GM23338 (cell line): ENCODE measurements at regions not wholly inside any gene's neighbourhood (a gene's known extent, or its start where the extent isn't known, plus 50 kb on each side); places are given as distances from the start of the nearest gene placed in this dataset.

Source experiments
- CREB1 ChIP-seq: fragments of 250-450 bp; sonication (Bioruptor Pico); IDR thresholded peaks from 2 replicates; pipeline ENCODE4 v1.5.0; 2020; ENCODE audit warnings: low read depth, mild to moderate bottlenecking, moderate library complexity
- ETS1 ChIP-seq: IDR thresholded peaks from 2 replicates; pipeline ENCODE4 v1.6.1; 2016; ENCODE audit warnings: antibody characterized with exemption
- EZH2 ChIP-seq: fragments of 200-600 bp; sonication (generic); IDR thresholded peaks from one replicate; pipeline ENCODE4 v1.8.0; 2017; ENCODE audit warnings: antibody characterized with exemption, mild to moderate bottlenecking, low read depth; ENCODE audit not compliant: unreplicated experiment
- NANOG ChIP-seq: IDR thresholded peaks from 2 replicates; pipeline ENCODE4 v1.6.1; 2016; ENCODE audit warnings: antibody characterized with exemption, borderline replicate concordance
- POLR2AphosphoS5 ChIP-seq: IDR thresholded peaks from 2 replicates; pipeline ENCODE4 v1.6.1; 2016; ENCODE audit warnings: antibody characterized with exemption, low read depth
- ZNF114 ChIP-seq: fragments of 250-450 bp; sonication (Bioruptor Pico); IDR thresholded peaks from 2 replicates; pipeline ENCODE4 v1.5.0; 2020; ENCODE audit warnings: mild to moderate bottlenecking, moderate library complexity
- ZNF331 ChIP-seq: fragments of 250-450 bp; sonication (Bioruptor Pico); IDR thresholded peaks from 2 replicates; pipeline ENCODE4 v1.5.0; 2020; ENCODE audit warnings: low read depth, mild to moderate bottlenecking, moderate library complexity
- TF ChIP-seq, protein P1 (sequence below): fragments of 250-450 bp; sonication (Bioruptor Pico); IDR thresholded peaks from 2 replicates; pipeline ENCODE4 v1.5.0; 2020; ENCODE audit warnings: mild to moderate bottlenecking, moderate library complexity
- TF ChIP-seq, protein P2 (sequence below), 2 experiments: fragments of 200-600 bp in 1 of 2; sonication (generic) in 1 of 2; conservative IDR thresholded peaks; 2 replicates each; pipeline versions ENCODE4 v1.5.1 to v1.6.1; 2016 to 2017; ENCODE audit warnings: antibody characterized with exemption in 2 of 2, low read depth in 2 of 2, mild to moderate bottlenecking in 2 of 2, moderate library complexity in 1 of 2

DNA sequence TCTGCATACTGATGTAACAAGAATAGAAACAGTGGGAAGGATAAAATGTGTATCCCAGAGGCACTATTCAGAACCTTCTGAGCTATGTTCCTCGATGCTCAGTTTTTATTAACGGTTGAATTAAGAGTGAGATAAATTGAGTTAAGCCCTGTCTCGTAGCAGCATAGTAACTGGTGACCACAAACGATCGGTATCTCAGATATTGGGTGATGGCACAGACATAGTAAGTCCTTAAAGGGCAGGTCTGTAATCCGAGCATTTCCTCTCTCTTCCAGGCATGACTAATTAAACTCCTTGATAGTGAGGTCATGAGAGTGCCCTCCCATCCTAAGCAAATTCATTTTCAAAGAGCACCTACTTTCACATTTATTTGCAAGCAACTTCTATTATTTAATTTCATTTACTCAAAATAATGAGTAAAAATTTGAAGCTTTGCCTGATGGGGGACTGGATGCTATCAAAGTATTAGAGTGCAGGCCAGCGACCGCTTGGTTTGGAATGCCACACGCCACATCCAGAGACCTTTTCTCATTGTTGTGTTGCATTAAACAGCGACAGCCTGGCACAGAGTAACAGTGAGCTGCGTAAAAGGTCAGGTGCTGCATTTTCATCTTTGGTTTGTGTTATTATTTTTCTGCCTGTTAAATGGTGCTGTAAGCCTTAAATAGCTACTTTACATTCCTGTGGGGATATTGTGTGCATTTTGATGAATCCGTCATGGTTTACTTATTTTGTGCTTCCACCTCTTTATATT is 101.9 kb downstream of the PCDH7 start (continued):
- TF ChIP-seq, protein P1, sequence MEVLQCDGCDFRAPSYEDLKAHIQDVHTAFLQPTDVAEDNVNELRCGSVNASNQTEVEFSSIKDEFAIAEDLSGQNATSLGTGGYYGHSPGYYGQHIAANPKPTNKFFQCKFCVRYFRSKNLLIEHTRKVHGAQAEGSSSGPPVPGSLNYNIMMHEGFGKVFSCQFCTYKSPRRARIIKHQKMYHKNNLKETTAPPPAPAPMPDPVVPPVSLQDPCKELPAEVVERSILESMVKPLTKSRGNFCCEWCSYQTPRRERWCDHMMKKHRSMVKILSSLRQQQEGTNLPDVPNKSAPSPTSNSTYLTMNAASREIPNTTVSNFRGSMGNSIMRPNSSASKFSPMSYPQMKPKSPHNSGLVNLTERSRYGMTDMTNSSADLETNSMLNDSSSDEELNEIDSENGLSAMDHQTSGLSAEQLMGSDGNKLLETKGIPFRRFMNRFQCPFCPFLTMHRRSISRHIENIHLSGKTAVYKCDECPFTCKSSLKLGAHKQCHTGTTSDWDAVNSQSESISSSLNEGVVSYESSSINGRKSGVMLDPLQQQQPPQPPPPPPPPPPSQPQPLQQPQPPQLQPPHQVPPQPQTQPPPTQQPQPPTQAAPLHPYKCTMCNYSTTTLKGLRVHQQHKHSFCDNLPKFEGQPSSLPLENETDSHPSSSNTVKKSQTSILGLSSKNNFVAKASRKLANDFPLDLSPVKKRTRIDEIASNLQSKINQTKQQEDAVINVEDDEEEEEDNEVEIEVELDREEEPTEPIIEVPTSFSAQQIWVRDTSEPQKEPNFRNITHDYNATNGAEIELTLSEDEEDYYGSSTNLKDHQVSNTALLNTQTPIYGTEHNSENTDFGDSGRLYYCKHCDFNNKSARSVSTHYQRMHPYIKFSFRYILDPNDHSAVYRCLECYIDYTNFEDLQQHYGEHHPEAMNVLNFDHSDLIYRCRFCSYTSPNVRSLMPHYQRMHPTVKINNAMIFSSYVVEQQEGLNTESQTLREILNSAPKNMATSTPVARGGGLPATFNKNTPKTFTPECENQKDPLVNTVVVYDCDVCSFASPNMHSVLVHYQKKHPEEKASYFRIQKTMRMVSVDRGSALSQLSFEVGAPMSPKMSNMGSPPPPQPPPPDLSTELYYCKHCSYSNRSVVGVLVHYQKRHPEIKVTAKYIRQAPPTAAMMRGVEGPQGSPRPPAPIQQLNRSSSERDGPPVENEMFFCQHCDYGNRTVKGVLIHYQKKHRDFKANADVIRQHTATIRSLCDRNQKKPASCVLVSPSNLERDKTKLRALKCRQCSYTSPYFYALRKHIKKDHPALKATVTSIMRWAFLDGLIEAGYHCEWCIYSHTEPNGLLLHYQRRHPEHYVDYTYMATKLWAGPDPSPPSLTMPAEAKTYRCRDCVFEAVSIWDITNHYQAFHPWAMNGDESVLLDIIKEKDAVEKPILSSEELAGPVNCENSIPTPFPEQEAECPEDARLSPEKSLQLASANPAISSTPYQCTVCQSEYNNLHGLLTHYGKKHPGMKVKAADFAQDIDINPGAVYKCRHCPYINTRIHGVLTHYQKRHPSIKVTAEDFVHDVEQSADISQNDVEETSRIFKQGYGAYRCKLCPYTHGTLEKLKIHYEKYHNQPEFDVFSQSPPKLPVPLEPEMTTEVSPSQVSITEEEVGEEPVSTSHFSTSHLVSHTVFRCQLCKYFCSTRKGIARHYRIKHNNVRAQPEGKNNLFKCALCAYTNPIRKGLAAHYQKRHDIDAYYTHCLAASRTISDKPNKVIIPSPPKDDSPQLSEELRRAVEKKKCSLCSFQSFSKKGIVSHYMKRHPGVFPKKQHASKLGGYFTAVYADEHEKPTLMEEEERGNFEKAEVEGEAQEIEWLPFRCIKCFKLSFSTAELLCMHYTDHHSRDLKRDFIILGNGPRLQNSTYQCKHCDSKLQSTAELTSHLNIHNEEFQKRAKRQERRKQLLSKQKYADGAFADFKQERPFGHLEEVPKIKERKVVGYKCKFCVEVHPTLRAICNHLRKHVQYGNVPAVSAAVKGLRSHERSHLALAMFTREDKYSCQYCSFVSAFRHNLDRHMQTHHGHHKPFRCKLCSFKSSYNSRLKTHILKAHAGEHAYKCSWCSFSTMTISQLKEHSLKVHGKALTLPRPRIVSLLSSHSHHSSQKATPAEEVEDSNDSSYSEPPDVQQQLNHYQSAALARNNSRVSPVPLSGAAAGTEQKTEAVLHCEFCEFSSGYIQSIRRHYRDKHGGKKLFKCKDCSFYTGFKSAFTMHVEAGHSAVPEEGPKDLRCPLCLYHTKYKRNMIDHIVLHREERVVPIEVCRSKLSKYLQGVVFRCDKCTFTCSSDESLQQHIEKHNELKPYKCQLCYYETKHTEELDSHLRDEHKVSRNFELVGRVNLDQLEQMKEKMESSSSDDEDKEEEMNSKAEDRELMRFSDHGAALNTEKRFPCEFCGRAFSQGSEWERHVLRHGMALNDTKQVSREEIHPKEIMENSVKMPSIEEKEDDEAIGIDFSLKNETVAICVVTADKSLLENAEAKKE (CRISPR knock-in tag) = no peak
- TF ChIP-seq NANOG (no peak), ZNF331 (CRISPR knock-in tag) (no peak), EZH2 (no peak), POLR2AphosphoS5 (no peak), ZNF114 (CRISPR knock-in tag) (no peak), ETS1 (no peak), CREB1 (CRISPR knock-in tag) (no peak)
- TF ChIP-seq, protein P2, sequence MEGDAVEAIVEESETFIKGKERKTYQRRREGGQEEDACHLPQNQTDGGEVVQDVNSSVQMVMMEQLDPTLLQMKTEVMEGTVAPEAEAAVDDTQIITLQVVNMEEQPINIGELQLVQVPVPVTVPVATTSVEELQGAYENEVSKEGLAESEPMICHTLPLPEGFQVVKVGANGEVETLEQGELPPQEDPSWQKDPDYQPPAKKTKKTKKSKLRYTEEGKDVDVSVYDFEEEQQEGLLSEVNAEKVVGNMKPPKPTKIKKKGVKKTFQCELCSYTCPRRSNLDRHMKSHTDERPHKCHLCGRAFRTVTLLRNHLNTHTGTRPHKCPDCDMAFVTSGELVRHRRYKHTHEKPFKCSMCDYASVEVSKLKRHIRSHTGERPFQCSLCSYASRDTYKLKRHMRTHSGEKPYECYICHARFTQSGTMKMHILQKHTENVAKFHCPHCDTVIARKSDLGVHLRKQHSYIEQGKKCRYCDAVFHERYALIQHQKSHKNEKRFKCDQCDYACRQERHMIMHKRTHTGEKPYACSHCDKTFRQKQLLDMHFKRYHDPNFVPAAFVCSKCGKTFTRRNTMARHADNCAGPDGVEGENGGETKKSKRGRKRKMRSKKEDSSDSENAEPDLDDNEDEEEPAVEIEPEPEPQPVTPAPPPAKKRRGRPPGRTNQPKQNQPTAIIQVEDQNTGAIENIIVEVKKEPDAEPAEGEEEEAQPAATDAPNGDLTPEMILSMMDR (conservative IDR thresholded peaks at IDR 0.05; ENCODE audit: low read depth in 2 of 2) = no peak
